Naive B cell (primary cell): ENCODE measurements at regions not wholly inside any gene's neighbourhood (a gene's known extent, or its start where the extent isn't known, plus 50 kb on each side); places are given as distances from the start of the nearest gene placed in this dataset.

Source experiments
- ATAC-seq, 2 donors: fragments of 150-1000 bp; cut with Tn5 transposase; 2 replicates each; pipeline ENCODE4 v1.10.0; 2021; ENCODE audit warnings: low read depth in 2 of 2, mild to moderate bottlenecking in 2 of 2, moderate library complexity in 2 of 2
- DNase-seq: peaks from one replicate; pipeline ENCODE4 v3.0.0; 2022
- H3K27ac Mint-ChIP-seq, 6 donors: one replicate each; pipeline ENCODE4 v1.8.0; 2020 to 2022; ENCODE audit warnings: mild to moderate bottlenecking in 6 of 6, mixed read lengths in 6 of 6, moderate library complexity in 5 of 6, inconsistent platforms in 2 of 6
- H3K27me3 Mint-ChIP-seq, 3 donors: one replicate each; pipeline ENCODE4 v1.8.0; 2021 to 2022; ENCODE audit warnings: mixed read lengths in 3 of 3, mild to moderate bottlenecking in 1 of 3
- H3K36me3 Mint-ChIP-seq, 2 donors: one replicate each; pipeline ENCODE4 v1.8.0; 2020 to 2022; ENCODE audit warnings: mixed read lengths in 2 of 2, inconsistent platforms in 1 of 2, mild to moderate bottlenecking in 1 of 2
- H3K4me1 Mint-ChIP-seq, 3 donors: one replicate each; pipeline ENCODE4 v1.8.0; 2020 to 2022; ENCODE audit warnings: mixed read lengths in 3 of 3, inconsistent platforms in 1 of 3, mild to moderate bottlenecking in 1 of 3, moderate library complexity in 1 of 3
- H3K4me3 Mint-ChIP-seq, 8 donors: one replicate each; pipeline ENCODE4 v1.8.0; 2020 to 2022; ENCODE audit warnings: mild to moderate bottlenecking in 8 of 8, mixed read lengths in 8 of 8, moderate library complexity in 8 of 8, inconsistent platforms in 2 of 8
- H3K9me3 Mint-ChIP-seq, 7 donors: one replicate each; pipeline ENCODE4 v1.8.0; 2020 to 2022; ENCODE audit warnings: mixed read lengths in 7 of 7, mild to moderate bottlenecking in 5 of 7, inconsistent platforms in 2 of 7, moderate library complexity in 1 of 7

DNA sequence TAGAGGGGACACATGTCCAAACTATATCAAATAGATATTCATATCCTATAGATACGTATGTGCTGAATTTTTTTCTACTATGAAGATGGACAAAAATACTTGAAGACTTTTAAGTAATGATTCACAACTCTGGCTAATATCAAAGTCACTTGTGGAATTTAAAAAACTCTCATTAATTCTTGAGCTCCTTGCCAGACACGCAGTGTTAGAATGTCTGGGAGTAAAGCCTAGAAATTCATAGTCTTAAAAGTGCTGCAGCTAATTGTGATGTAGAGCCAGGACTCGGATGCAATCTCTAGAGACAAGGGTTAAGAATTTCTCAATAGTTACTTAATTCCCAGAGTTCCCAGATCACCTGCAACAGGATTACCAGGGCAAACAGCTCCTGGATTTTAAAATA lies 107.4 kb downstream of the ARL6IP6 start:
- Mint-ChIP-seq H3K4me1 (no peaks in the 10 kb centered on the region), H3K9me3 (no peaks in the 10 kb centered on the region), H3K4me3 (no peak overlapping the region), H3K27ac (no peak overlapping the region), H3K36me3 (no peaks in the 10 kb centered on the region), H3K27me3 (peaks cover 0 to 8% (median 0%) of the 10 kb centered on the region in 3 donors)
- ATAC-seq (no peak), DNase-seq (no peak)

DNA sequence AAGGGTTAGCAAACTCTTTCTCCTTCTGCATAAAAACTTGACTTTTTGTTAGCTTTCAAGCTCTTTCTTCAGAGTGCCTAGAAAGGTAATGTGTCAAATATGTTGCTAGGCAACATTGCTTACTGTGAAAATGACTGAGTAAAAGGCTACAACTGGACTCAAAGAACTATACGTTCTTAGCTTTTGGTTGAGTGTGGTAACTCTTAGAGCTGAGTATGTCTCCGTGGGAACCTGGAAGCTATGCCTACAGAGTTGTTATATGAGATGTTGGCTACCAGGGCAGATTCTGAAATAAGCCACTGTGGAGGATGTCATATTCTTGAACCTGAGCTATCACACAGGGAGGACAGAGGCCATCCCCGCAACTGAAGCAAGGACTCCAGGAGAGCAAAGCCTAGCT lies 105.5 kb downstream of the ARL6IP6 start:
- Mint-ChIP-seq H3K27ac (no peak overlapping the region), H3K9me3 (no peaks in the 10 kb centered on the region), H3K4me3 (no peak overlapping the region), H3K27me3 (peaks cover 0 to 8% (median 0%) of the 10 kb centered on the region in 3 donors), H3K4me1 (no peaks in the 10 kb centered on the region), H3K36me3 (no peaks in the 10 kb centered on the region)
- no peak for ATAC-seq
- DNase-seq, result no peak

- H3K4me3 Mint-ChIP-seq, result no peak overlapping the region
- no peaks in the 10 kb centered on the region for H3K36me3 Mint-ChIP-seq
Observed at GRCh38 chr2:152822676-152823075, 104.3 kb downstream of the ARL6IP6 start.

DNA sequence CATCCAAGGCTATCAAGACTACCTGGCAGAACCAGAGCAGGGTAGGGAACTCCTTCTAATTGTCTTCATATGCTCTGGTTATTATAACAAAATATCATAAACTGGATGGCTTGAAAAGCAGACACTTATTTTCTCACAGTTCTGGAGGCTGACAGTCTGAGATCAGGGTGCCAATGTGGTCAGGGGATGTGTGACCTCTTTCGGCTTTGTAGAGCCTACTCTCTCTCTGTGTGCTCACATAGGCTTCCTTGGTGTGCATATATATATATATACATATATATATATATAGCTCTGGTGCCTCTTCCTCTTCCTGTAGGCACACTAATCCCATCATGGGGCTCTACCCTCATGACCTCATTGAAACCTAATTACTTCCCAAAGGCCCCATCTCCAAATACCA lies 101.6 kb downstream of the ARL6IP6 start:
- no peak overlapping the region for H3K27ac Mint-ChIP-seq
- ATAC-seq (no peak), DNase-seq (no peak)
- H3K36me3 Mint-ChIP-seq, result no peaks in the 10 kb centered on the region
- peaks cover 0 to 14% (median 3%) of the 10 kb centered on the region in 3 donors for H3K27me3 Mint-ChIP-seq
- H3K4me3 Mint-ChIP-seq, result no peak overlapping the region
- H3K4me1 Mint-ChIP-seq, result no peaks in the 10 kb centered on the region
- H3K9me3 Mint-ChIP-seq, result no peaks in the 10 kb centered on the region

More at GRCh38 chr2:152822676-152823075, 104.3 kb downstream of the ARL6IP6 start:
- Mint-ChIP-seq H3K9me3 (no peaks in the 10 kb centered on the region), H3K27ac (no peak overlapping the region), H3K27me3 (peaks cover 0 to 8% (median 0%) of the 10 kb centered on the region in 3 donors), H3K4me1 (no peaks in the 10 kb centered on the region)
- ATAC-seq (no peak), DNase-seq (no peak)

DNA sequence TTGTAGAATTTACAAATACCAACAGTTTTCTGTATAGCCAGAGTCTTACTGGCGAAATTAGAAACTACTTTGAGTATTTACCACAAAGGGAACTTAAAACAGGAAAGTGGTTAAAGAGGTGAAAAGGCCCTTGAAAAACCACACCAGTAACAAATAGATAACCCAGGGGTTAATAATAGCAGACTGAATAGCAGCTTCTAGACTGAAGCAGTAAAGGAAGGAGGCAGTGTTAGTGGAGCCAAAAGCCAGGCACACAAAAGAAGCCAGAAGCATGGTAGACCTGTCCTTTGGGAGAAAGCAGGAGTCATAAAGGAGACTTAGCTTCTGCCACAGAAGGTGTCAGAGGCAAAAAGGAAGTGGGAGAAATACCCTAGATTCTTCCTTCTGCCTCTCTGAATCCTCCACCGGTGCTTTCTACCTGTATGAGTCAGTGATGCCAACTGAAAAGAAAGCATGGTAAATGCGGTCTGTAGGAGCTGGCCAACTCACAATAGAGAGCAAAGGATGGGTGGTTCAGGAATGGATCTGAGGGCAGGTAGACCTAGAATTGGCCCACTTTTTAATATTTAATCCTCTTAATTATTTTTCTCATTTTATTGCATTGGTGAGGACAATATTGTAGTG lies 97.3 kb downstream of the ARL6IP6 start:
- H3K27me3 Mint-ChIP-seq, result peaks cover 0 to 8% (median 7%) of the 10 kb centered on the region in 3 donors
- H3K4me1 Mint-ChIP-seq, result no peaks in the 10 kb centered on the region
- no peak overlapping the region for H3K27ac Mint-ChIP-seq
- DNase-seq (no peak), ATAC-seq (no peak)
- H3K4me3 Mint-ChIP-seq, result no peak overlapping the region
- peaks cover 10 to 25% (median 20%) of the 10 kb centered on the region in 7 donors for H3K9me3 Mint-ChIP-seq
- peaks cover 16 to 21% of the 10 kb centered on the region in 2 donors for H3K36me3 Mint-ChIP-seq

- ATAC-seq (no peak), DNase-seq (no peak)
- H3K27me3 Mint-ChIP-seq, result peaks cover 0 to 8% (median 7%) of the 10 kb centered on the region in 3 donors
- H3K36me3 Mint-ChIP-seq, result peaks cover 16 to 21% of the 10 kb centered on the region in 2 donors
- H3K4me3 Mint-ChIP-seq, result no peak overlapping the region
- peaks cover 10 to 27% (median 20%) of the 10 kb centered on the region in 7 donors for H3K9me3 Mint-ChIP-seq
- no peak overlapping the region for H3K27ac Mint-ChIP-seq
- H3K4me1 Mint-ChIP-seq, result no peaks in the 10 kb centered on the region
Observed at GRCh38 chr2:152814475-152815030, 96.1 kb downstream of the ARL6IP6 start.

- ATAC-seq, result no peak
- DNase-seq, result no peak
- Mint-ChIP-seq H3K9me3 (peaks cover 10 to 27% (median 20%) of the 10 kb centered on the region in 7 donors), H3K27me3 (peaks cover 0 to 8% (median 7%) of the 10 kb centered on the region in 3 donors), H3K4me1 (no peaks in the 10 kb centered on the region), H3K27ac (no peak overlapping the region), H3K36me3 (peaks cover 16 to 21% of the 10 kb centered on the region in 2 donors), H3K4me3 (no peak overlapping the region)
Observed at GRCh38 chr2:152813351-152813750, 94.9 kb downstream of the ARL6IP6 start.
